T-cell (primary cell): ENCODE measurements at regions not wholly inside any gene's neighbourhood (a gene's known extent, or its start where the extent isn't known, plus 50 kb on each side); places are given as distances from the start of the nearest gene placed in this dataset.

Experiments used
- ATAC-seq, 4 experiments: fragments of 200-7000 bp in 3 of 4; fragments of 150-1000 bp in 1 of 4; cut with Tn5 transposase; replicated peaks in 1 of 4; 1 replicate in 3 of 4; 2 replicates in 1 of 4; pipeline ENCODE4 v1.10.0; 2021; ENCODE audit warnings: moderate library complexity in 3 of 4, mild to moderate bottlenecking in 2 of 4, moderate number of reproducible peaks in 1 of 4
- CTCF ChIA-PET, 2 donors: fragments of 300-600 bp; sonication (Branson Sonifier 250); formaldehyde crosslinking; loops; one replicate each; lab custom pipeline; 2022; ENCODE audit warnings: antibody characterized with exemption in 2 of 2; lab: Charles Lee
- POLR2A ChIA-PET, 2 donors: fragments of 300-600 bp; sonication (Branson Sonifier 250); formaldehyde crosslinking; loops; one replicate each; lab custom pipeline; 2022; ENCODE audit warnings: antibody characterized with exemption in 2 of 2; lab: Charles Lee
- DNase-seq, 35 experiments: peaks; one replicate each; pipeline versions ENCODE4 v3.0.0 to v3.0.0-alpha.2; 2013 to 2023
- H3K27ac ChIP-seq: one replicate; pipeline ENCODE4 v1.5.1; 2013; ENCODE audit warnings: low read length
- H3K27me3 ChIP-seq, 2 experiments: replicated peaks in 1 of 2; 1 replicate in 1 of 2; 2 replicates in 1 of 2; pipeline versions ENCODE4 v1.6.1 to v1.7.0; 2013; ENCODE audit warnings: low read length in 1 of 2, mixed read lengths in 1 of 2; ENCODE audit not compliant: control insufficient read depth in 2 of 2, insufficient read depth in 2 of 2; ENCODE audit errors: extremely low read depth in 1 of 2
- H3K36me3 ChIP-seq, 2 donors: 1 replicate in 1 of 2; 2 replicates in 1 of 2; pipeline versions ENCODE4 v1.6.1 to v1.7.0; 2013; ENCODE audit warnings: low read length in 1 of 2; ENCODE audit not compliant: control insufficient read depth in 2 of 2, insufficient read depth in 1 of 2; ENCODE audit errors: extremely low read depth in 1 of 2
- H3K4me1 ChIP-seq, 2 experiments: 1 replicate in 1 of 2; 2 replicates in 1 of 2; pipeline versions ENCODE4 v1.6.1 to v1.7.0; 2013; ENCODE audit warnings: low read length in 2 of 2, mixed read lengths in 1 of 2; ENCODE audit not compliant: insufficient read depth in 2 of 2, control insufficient read depth in 1 of 2; ENCODE audit errors: extremely low read depth in 1 of 2
- H3K4me3 ChIP-seq, 2 donors: 1 replicate in 1 of 2; 2 replicates in 1 of 2; pipeline versions ENCODE4 v1.5.1 to v1.7.0; 2013; ENCODE audit warnings: mild to moderate bottlenecking in 2 of 2, low read length in 1 of 2, moderate library complexity in 1 of 2; ENCODE audit not compliant: control insufficient read depth in 1 of 2; ENCODE audit errors: extremely low read depth in 1 of 2
- H3K9me3 ChIP-seq: 2 replicates; pipeline ENCODE4 v1.7.0; 2013
- H3K27ac Mint-ChIP-seq, 2 donors: one replicate each; pipeline ENCODE4 v1.8.0; 2020 to 2021; ENCODE audit warnings: mild to moderate bottlenecking in 2 of 2, mixed read lengths in 2 of 2
- H3K27me3 Mint-ChIP-seq, 2 donors: one replicate each; pipeline ENCODE4 v1.8.0; 2021 to 2022; ENCODE audit warnings: mixed read lengths in 2 of 2
- H3K36me3 Mint-ChIP-seq: one replicate; pipeline ENCODE4 v1.8.0; 2021; ENCODE audit warnings: mixed read lengths
- H3K4me1 Mint-ChIP-seq, 3 donors: one replicate each; pipeline ENCODE4 v1.8.0; 2020 to 2022; ENCODE audit warnings: mixed read lengths in 3 of 3, mild to moderate bottlenecking in 1 of 3
- H3K4me3 Mint-ChIP-seq, 3 donors: one replicate each; pipeline ENCODE4 v1.8.0; 2020 to 2022; ENCODE audit warnings: mild to moderate bottlenecking in 3 of 3, mixed read lengths in 3 of 3, moderate library complexity in 3 of 3
- H3K9me3 Mint-ChIP-seq, 3 donors: one replicate each; pipeline ENCODE4 v1.8.0; 2020 to 2022; ENCODE audit warnings: mixed read lengths in 3 of 3
- WGBS: methylation state at CpG from one replicate; pipeline ENCODE4 v1.1.5; 2013; ENCODE audit warnings: missing lambda C conversion rate; ENCODE audit not compliant: insufficient coverage; 5-methylcytosine and 5-hydroxymethylcytosine counted together

- Mint-ChIP-seq H3K4me3 (no peak overlapping the region), H3K36me3 (no peaks in the 10 kb centered on the region), H3K9me3 (no peaks in the 10 kb centered on the region), H3K4me1 (no peaks in the 10 kb centered on the region), H3K27me3 (peaks cover 2 to 26% of the 10 kb centered on the region in 2 donors), H3K27ac (no peak overlapping the region)
- WGBS = no CpG with 5 or more reads among the region's 6 CpGs
- Histone ChIP-seq H3K4me1 (no peaks in the 10 kb centered on the region), H3K9me3 (no peaks in the 10 kb centered on the region), H3K27ac (no peak overlapping the region), H3K27me3 (no peaks in the 10 kb centered on the region), H3K36me3 (no peaks in the 10 kb centered on the region), H3K4me3 (no peak overlapping the region)
- POLR2A ChIA-PET = no interaction called here
- DNase-seq (no peak), ATAC-seq (no peak)
- CTCF ChIA-PET = no interaction called here
These were observed 135.0 kb downstream of the IDS start for GRCh38 chrX:149370097-149370496.

- no peaks in the 10 kb centered on the region for H3K4me1 Mint-ChIP-seq
- no peaks in the 10 kb centered on the region for H3K27me3 ChIP-seq
- POLR2A ChIA-PET = no interaction called here
These were observed 139.6 kb downstream of the IDS start for GRCh38 chrX:149365552-149365951.

DNA sequence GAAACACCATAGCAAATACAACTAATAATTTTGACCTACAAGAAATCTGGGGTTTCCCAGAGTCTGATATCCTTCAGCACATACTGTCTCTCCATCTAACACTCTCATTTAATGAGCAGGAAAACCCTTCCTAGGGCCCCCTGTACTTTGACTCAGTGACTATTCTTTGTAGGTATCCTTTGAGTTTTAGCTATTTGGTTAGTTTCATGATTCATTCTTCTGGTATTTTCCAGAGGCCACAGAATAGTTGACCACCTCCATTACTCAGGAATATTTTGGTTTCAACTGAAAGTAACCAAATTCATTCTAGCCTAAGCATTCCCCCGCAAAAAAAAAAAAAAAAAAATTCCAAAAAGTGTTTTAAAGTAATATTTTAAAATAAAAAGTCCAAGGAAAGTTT is 140.0 kb downstream of the IDS start:
- Histone ChIP-seq H3K27me3 (no peaks in the 10 kb centered on the region), H3K27ac (no peak overlapping the region), H3K4me1 (no peaks in the 10 kb centered on the region), H3K36me3 (no peaks in the 10 kb centered on the region), H3K9me3 (no peaks in the 10 kb centered on the region), H3K4me3 (no peak overlapping the region)
- no peak for ATAC-seq
- no peak for DNase-seq
- Mint-ChIP-seq H3K27me3 (peaks cover 0 to 33% of the 10 kb centered on the region in 2 donors), H3K36me3 (no peaks in the 10 kb centered on the region), H3K4me3 (no peak overlapping the region), H3K27ac (no peak overlapping the region), H3K4me1 (no peaks in the 10 kb centered on the region), H3K9me3 (no peaks in the 10 kb centered on the region)
- no CpG with 5 or more reads among the region's 1 CpG for WGBS
- ChIA-PET POLR2A (no interaction called here), CTCF (no interaction called here)

More at GRCh38 chrX:149365552-149365951, 139.6 kb downstream of the IDS start:
- H3K36me3 ChIP-seq = no peaks in the 10 kb centered on the region
- Mint-ChIP-seq H3K36me3 (no peaks in the 10 kb centered on the region), H3K27ac (no peak overlapping the region), H3K9me3 (no peaks in the 10 kb centered on the region), H3K27me3 (peaks cover 2 to 33% of the 10 kb centered on the region in 2 donors), H3K4me3 (no peak overlapping the region)
- CTCF ChIA-PET = no interaction called here
- no peak for ATAC-seq
- H3K4me1 ChIP-seq = no peaks in the 10 kb centered on the region
- no peaks in the 10 kb centered on the region for H3K9me3 ChIP-seq
- no peak overlapping the region for H3K4me3 ChIP-seq
- no peak overlapping the region for H3K27ac ChIP-seq
- no peak for DNase-seq

- Histone ChIP-seq H3K27ac (no peak overlapping the region), H3K36me3 (no peaks in the 10 kb centered on the region), H3K4me3 (no peak overlapping the region), H3K4me1 (no peaks in the 10 kb centered on the region), H3K27me3 (no peaks in the 10 kb centered on the region), H3K9me3 (no peaks in the 10 kb centered on the region)
- H3K9me3 Mint-ChIP-seq = no peaks in the 10 kb centered on the region
- no peak for DNase-seq
- peaks cover 0 to 33% of the 10 kb centered on the region in 2 donors for H3K27me3 Mint-ChIP-seq
- H3K4me3 Mint-ChIP-seq = no peak overlapping the region
- no CpG with 5 or more reads among the region's 2 CpGs for WGBS
- ATAC-seq = no peak
- ChIA-PET POLR2A (no interaction called here), CTCF (no interaction called here)
- no peak overlapping the region for H3K27ac Mint-ChIP-seq
- no peaks in the 10 kb centered on the region for H3K4me1 Mint-ChIP-seq
- no peaks in the 10 kb centered on the region for H3K36me3 Mint-ChIP-seq
These were observed 141.1 kb downstream of the IDS start for GRCh38 chrX:149363965-149364364.

DNA sequence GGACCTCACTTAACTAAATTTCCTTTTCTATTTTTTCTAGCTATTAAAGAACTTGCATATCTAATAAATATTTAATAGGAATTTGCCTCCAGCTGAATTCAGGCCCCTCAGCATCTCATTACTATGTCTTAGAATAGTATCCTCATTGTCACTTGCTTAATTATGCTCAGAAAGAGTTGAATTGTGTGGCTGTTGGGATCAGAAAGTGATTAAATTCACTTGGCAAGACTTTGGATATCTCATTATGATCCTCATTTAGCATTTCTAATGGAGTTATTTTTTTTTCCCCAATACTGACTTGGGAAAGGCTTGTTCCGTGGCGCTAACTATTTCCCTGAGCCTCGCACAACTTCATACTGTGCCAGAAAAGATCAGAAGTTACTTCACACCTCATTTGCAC is 158.8 kb downstream of the IDS start:
- H3K9me3 Mint-ChIP-seq = peaks cover 0 to 3% (median 2%) of the 10 kb centered on the region in 3 donors

DNA sequence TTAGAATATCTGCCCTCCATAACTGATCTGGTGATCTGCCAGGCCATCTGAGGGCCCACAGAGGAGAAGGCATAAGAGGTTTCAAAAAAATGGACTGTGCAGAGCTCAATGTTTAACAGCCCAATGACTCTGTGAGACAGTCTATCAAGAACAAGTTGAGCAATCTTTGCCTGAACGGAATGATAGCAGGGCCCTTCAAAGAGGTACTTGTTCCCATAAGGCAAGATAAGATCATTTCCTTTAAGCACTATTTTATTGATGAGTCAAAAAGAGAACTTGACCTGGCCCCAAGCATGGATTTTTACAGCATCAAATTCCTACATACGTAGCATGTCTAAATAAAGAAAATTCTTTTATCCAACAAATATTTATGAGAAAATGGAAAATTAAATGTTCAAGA is 182.8 kb downstream of the IDS start:
- no peaks in the 10 kb centered on the region for H3K9me3 Mint-ChIP-seq
- H3K4me3 ChIP-seq = no peak overlapping the region
- no peak for DNase-seq
- H3K4me1 ChIP-seq = no peaks in the 10 kb centered on the region
- no peak overlapping the region for H3K27ac Mint-ChIP-seq
- H3K27me3 ChIP-seq = no peaks in the 10 kb centered on the region
- ChIA-PET POLR2A (no interaction called here), CTCF (no interaction called here)
- H3K4me1 Mint-ChIP-seq = no peaks in the 10 kb centered on the region
- no peak overlapping the region for H3K4me3 Mint-ChIP-seq
- H3K36me3 ChIP-seq = no peaks in the 10 kb centered on the region
- no peaks in the 10 kb centered on the region for H3K36me3 Mint-ChIP-seq
- no CpG with 5 or more reads among the region's 2 CpGs for WGBS
- ATAC-seq = no peak
- H3K27me3 Mint-ChIP-seq = peaks cover 0 to 11% of the 10 kb centered on the region in 2 donors
- no peak overlapping the region for H3K27ac ChIP-seq
- no peaks in the 10 kb centered on the region for H3K9me3 ChIP-seq

More for the DNA sequence above, 158.8 kb downstream of the IDS start:
- H3K4me3 Mint-ChIP-seq = no peak overlapping the region
- DNase-seq (no peak), ATAC-seq (no peak)
- no peak overlapping the region for H3K27ac Mint-ChIP-seq
- H3K36me3 Mint-ChIP-seq = no peaks in the 10 kb centered on the region
- POLR2A ChIA-PET = no interaction called here
- no peaks in the 10 kb centered on the region for H3K36me3 ChIP-seq
- H3K27me3 ChIP-seq = no peaks in the 10 kb centered on the region
- H3K4me1 ChIP-seq = no peaks in the 10 kb centered on the region
- CTCF ChIA-PET = no interaction called here
- H3K4me3 ChIP-seq = no peak overlapping the region
- H3K27me3 Mint-ChIP-seq = peaks cover 0 to 17% of the 10 kb centered on the region in 2 donors
- H3K4me1 Mint-ChIP-seq = no peaks in the 10 kb centered on the region
- WGBS = no CpG with 5 or more reads among the region's 3 CpGs
- H3K27ac ChIP-seq = no peak overlapping the region
- no peaks in the 10 kb centered on the region for H3K9me3 ChIP-seq

DNA sequence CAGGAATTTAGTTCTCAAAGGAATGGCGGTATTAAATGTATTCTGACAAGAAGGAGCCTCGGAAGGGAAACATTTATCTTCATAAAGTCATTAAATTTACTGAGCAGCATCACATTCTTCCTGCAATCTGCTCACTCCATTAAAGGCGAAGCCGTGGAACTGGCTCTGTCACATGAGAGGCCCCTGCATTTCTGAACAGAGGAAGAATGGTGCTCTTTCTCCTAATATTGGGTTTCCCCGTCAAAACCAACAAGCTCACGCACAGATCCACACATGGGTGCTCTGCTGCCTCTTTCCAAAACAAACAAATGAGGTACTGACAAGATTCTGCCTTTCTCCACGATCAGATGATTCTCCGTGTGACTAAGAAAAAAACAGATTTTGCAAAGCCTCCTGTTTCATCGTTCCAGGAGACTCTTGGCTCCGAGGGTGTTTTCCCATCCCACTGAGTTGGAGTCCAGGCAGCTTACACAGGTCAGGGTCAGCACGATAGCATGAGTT is 191.2 kb downstream of the IDS start:
- no peak overlapping the region for H3K4me3 Mint-ChIP-seq
- no peaks in the 10 kb centered on the region for H3K4me1 Mint-ChIP-seq
- ChIA-PET CTCF (no interaction called here), POLR2A (no interaction called here)
- no peak overlapping the region for H3K4me3 ChIP-seq
- no peak overlapping the region for H3K27ac ChIP-seq
- no peaks in the 10 kb centered on the region for H3K4me1 ChIP-seq
- no peak for ATAC-seq
- peaks cover 0 to 2% of the 10 kb centered on the region in 2 experiments for H3K27me3 ChIP-seq
- no peaks in the 10 kb centered on the region for H3K36me3 ChIP-seq
- H3K27me3 Mint-ChIP-seq = peaks cover 0 to 20% of the 10 kb centered on the region in 2 donors
- DNase-seq = no peak
- no peaks in the 10 kb centered on the region for H3K9me3 ChIP-seq
- 85% methylated on average over 3 of the region's 11 CpGs for WGBS
- no peak overlapping the region for H3K27ac Mint-ChIP-seq
- no peaks in the 10 kb centered on the region for H3K9me3 Mint-ChIP-seq
- no peaks in the 10 kb centered on the region for H3K36me3 Mint-ChIP-seq
